Ovary (tissue), 7 donors: ENCODE measurements at regions not wholly inside any gene's neighbourhood (a gene's known extent, or its start where the extent isn't known, plus 50 kb on each side); places are given as distances from the start of the nearest gene placed in this dataset.

ENCODE experiments used
- DNase-seq, 5 donors: peaks; one replicate each; pipeline ENCODE4 v3.0.0-alpha.2; 2019 to 2020
- H3K27ac ChIP-seq, 2 donors: fragments of 200-600 bp; one replicate each; pipeline versions ENCODE4 v1.5.1 to v1.8.0; 2019 to 2022
- H3K27me3 ChIP-seq: fragments of 200-600 bp; one replicate; pipeline ENCODE4 v1.8.0; 2022
- H3K36me3 ChIP-seq: fragments of 200-600 bp; sonication (generic); one replicate; pipeline ENCODE4 v1.5.1; 2019
- H3K4me1 ChIP-seq: one replicate; pipeline ENCODE4 v1.8.1; 2013; ENCODE audit warnings: mild to moderate bottlenecking, moderate library complexity; ENCODE audit not compliant: insufficient read depth
- H3K4me3 ChIP-seq: fragments of 200-600 bp; sonication (generic); one replicate; pipeline ENCODE4 v1.5.1; 2017
- H3K9me3 ChIP-seq, 2 donors: fragments of 200-600 bp in 1 of 2; sonication (generic) in 1 of 2; one replicate each; pipeline versions ENCODE4 v1.5.1 to v1.8.1; 2013 to 2019; ENCODE audit warnings: mild to moderate bottlenecking in 1 of 2, moderate library complexity in 1 of 2
- EP300 ChIP-seq: sonication (generic); formaldehyde crosslinking; IDR thresholded peaks from one replicate; pipeline ENCODE4 v1.6.1; 2017; ENCODE audit warnings: antibody characterized with exemption
- POLR2A ChIP-seq: fragments of 450-650 bp; IDR thresholded peaks from one replicate; pipeline ENCODE4 v1.6.1; 2017; ENCODE audit warnings: antibody characterized with exemption, mild to moderate bottlenecking, moderate library complexity
- WGBS, 3 donors: extraction: QIAGEN DNeasy Blood & Tissue Kit in 1 of 3; methylation state at CpG; one replicate each; pipeline versions ENCODE4 v1.1.5 to v1.1.7; 2013 to 2017; 5-methylcytosine and 5-hydroxymethylcytosine counted together
- intact Hi-C, 4 donors: fragments of 100-400 bp; cut with DNase I; formaldehyde crosslinking; loops; one replicate each; pipeline versions ENCODE4 v1.11.0 to v1.15.1; 2022 to 2023
- TF ChIP-seq, protein P1 (sequence below), 3 donors: fragments of 450-650 bp in 2 of 3; fragments of 200-600 bp in 1 of 3; IDR thresholded peaks; one replicate each; pipeline versions ENCODE4 v1.5.1 to v1.8.0; 2016 to 2022; ENCODE audit warnings: antibody characterized with exemption in 3 of 3, mild to moderate bottlenecking in 1 of 3
- donor health status: DM: no; HTN: no; CAD: no; lungs with moderate emphysema.
- donor health status: DM: no; HTN: no; CAD: no.
- donor health status: Bipolar disorder and iron deficiency.
- donor health status: DM: no; HTN: no; CAD: no.
- donor health status: DM: yes; HTN: yes; CAD: no.

GRCh38 chr11:27207025-27207650 lies 155.9 kb downstream of the CCDC34 start:
- DNase-seq, result no peak
- no peaks in the 10 kb centered on the region for H3K36me3 ChIP-seq
- H3K4me1 ChIP-seq, result peaks cover 11% of the 10 kb centered on the region
- H3K27me3 ChIP-seq, result no peaks in the 10 kb centered on the region
- no peak overlapping the region for H3K27ac ChIP-seq
- H3K4me3 ChIP-seq, result no peak overlapping the region
- no peaks in the 10 kb centered on the region for H3K9me3 ChIP-seq
- TF ChIP-seq POLR2A (no peak), EP300 (no peak)
- TF ChIP-seq, protein P1, sequence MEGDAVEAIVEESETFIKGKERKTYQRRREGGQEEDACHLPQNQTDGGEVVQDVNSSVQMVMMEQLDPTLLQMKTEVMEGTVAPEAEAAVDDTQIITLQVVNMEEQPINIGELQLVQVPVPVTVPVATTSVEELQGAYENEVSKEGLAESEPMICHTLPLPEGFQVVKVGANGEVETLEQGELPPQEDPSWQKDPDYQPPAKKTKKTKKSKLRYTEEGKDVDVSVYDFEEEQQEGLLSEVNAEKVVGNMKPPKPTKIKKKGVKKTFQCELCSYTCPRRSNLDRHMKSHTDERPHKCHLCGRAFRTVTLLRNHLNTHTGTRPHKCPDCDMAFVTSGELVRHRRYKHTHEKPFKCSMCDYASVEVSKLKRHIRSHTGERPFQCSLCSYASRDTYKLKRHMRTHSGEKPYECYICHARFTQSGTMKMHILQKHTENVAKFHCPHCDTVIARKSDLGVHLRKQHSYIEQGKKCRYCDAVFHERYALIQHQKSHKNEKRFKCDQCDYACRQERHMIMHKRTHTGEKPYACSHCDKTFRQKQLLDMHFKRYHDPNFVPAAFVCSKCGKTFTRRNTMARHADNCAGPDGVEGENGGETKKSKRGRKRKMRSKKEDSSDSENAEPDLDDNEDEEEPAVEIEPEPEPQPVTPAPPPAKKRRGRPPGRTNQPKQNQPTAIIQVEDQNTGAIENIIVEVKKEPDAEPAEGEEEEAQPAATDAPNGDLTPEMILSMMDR (IDR thresholded peaks at IDR 0.05), result no peak
- 66 to 82% (median 70%) methylated on average over 2 of the region's 2 CpGs for WGBS, 3 donors
- intact Hi-C loops, result no loop called here

GRCh38 chr11:27205779-27206570 lies 157.0 kb downstream of the CCDC34 start:
- H3K4me1 ChIP-seq, result peaks cover 17% of the 10 kb centered on the region
- H3K9me3 ChIP-seq, result no peaks in the 10 kb centered on the region
- no peak for DNase-seq
- intact Hi-C loops, result no loop called here
- peak overlapping the region in 1 of 2 donors; percentile 45 for H3K27ac ChIP-seq
- H3K27me3 ChIP-seq, result no peaks in the 10 kb centered on the region
- H3K36me3 ChIP-seq, result no peaks in the 10 kb centered on the region
- H3K4me3 ChIP-seq, result no peak overlapping the region
- TF ChIP-seq EP300 (no peak), POLR2A (no peak)
- TF ChIP-seq, protein P1 (IDR thresholded peaks at IDR 0.05), result no peak

- 11 to 25% (median 23%) methylated on average over 3 of the region's 3 CpGs for WGBS, 3 donors
- intact Hi-C loops, result no loop called here
- Histone ChIP-seq H3K27ac (peak overlapping the region in 1 of 2 donors; percentile 45), H3K36me3 (no peaks in the 10 kb centered on the region), H3K27me3 (no peaks in the 10 kb centered on the region), H3K4me3 (no peak overlapping the region), H3K4me1 (peaks cover 18% of the 10 kb centered on the region), H3K9me3 (no peaks in the 10 kb centered on the region)
- DNase-seq, result no peak
- TF ChIP-seq POLR2A (no peak), EP300 (no peak)
- TF ChIP-seq, protein P1 (IDR thresholded peaks at IDR 0.05), result no peak
Measured at GRCh38 chr11:27205250-27205649, 157.8 kb downstream of the CCDC34 start.

- no peak for TF ChIP-seq EP300
- TF ChIP-seq, protein P1 (IDR thresholded peaks at IDR 0.05), result no peak
- TF ChIP-seq POLR2A, result no peak
Measured at GRCh38 chr11:27204529-27204928, 158.5 kb downstream of the CCDC34 start.

More at GRCh38 chr11:27204529-27204928, 158.5 kb downstream of the CCDC34 start:
- Histone ChIP-seq H3K27me3 (no peaks in the 10 kb centered on the region), H3K4me3 (no peak overlapping the region), H3K4me1 (peaks cover 18% of the 10 kb centered on the region), H3K9me3 (no peaks in the 10 kb centered on the region), H3K27ac (peak overlapping the region in 1 of 2 donors; percentile 14), H3K36me3 (no peaks in the 10 kb centered on the region)
- no peak for DNase-seq
- intact Hi-C loops, result no loop called here
- WGBS, 3 donors, result 65 to 78% (median 70%) methylated on average over 3 of the region's 3 CpGs
